MCF 10A (cell line): ENCODE measurements at regions not wholly inside any gene's neighbourhood (a gene's known extent, or its start where the extent isn't known, plus 50 kb on each side); places are given as distances from the start of the nearest gene placed in this dataset.
"Not testable (repeated sequence)": the region's sequence is repeated elsewhere in the genome, so short reads cannot be mapped to it uniquely, and the experiment has no call there.

ENCODE experiments used
- BruUV-seq: library from RNA; stranded (reverse); fragments of 400-500 nt; replicated peaks from 2 replicates; lab custom pipeline; 2021; lab: Mats Ljungman, UMichigan
- CTCF ChIA-PET: fragments of 300-600 bp; sonication (Branson Sonifier 250); formaldehyde crosslinking; extraction: SDS; loops from one replicate; lab custom pipeline; 2021; ENCODE audit warnings: antibody characterized with exemption, inconsistent platforms; lab: Yijun Ruan, JAX
- POLR2A ChIA-PET: fragments of 300-600, 350-650 bp; sonication (Branson Sonifier 250); formaldehyde crosslinking; extraction: SDS; loops from one replicate; lab custom pipeline; 2020; ENCODE audit warnings: antibody characterized with exemption, inconsistent platforms; lab: Yijun Ruan, JAX
- DNase-seq: peaks from one replicate; pipeline ENCODE4 v3.0.0-alpha.2; 2018; ENCODE audit not compliant: unreplicated experiment
- H3K27ac Mint-ChIP-seq: one replicate; pipeline ENCODE4 v1.8.0; 2022; ENCODE audit warnings: mild to moderate bottlenecking, low read depth, mixed read lengths; ENCODE audit not compliant: unreplicated experiment
- H3K27me3 Mint-ChIP-seq: one replicate; pipeline ENCODE4 v1.8.0; 2022; ENCODE audit warnings: mixed read lengths; ENCODE audit not compliant: insufficient read depth, unreplicated experiment
- H3K36me3 Mint-ChIP-seq: one replicate; pipeline ENCODE4 v1.8.0; 2022; ENCODE audit warnings: mild to moderate bottlenecking, moderate library complexity, mixed read lengths; ENCODE audit not compliant: insufficient read depth, unreplicated experiment
- H3K4me1 Mint-ChIP-seq: one replicate; pipeline ENCODE4 v1.8.0; 2022; ENCODE audit warnings: mixed read lengths; ENCODE audit not compliant: insufficient read depth, unreplicated experiment
- H3K4me3 Mint-ChIP-seq: one replicate; pipeline ENCODE4 v1.8.0; 2022; ENCODE audit warnings: mild to moderate bottlenecking, moderate library complexity, mixed read lengths; ENCODE audit not compliant: unreplicated experiment
- H3K9me3 Mint-ChIP-seq: one replicate; pipeline ENCODE4 v1.8.0; 2022; ENCODE audit warnings: mixed read lengths; ENCODE audit not compliant: unreplicated experiment
- CTCF ChIP-seq: fragments of 200-600 bp; IDR thresholded peaks from one replicate; pipeline ENCODE4 v1.8.0; 2022; ENCODE audit warnings: antibody characterized with exemption, mild to moderate bottlenecking; ENCODE audit not compliant: unreplicated experiment
- intact Hi-C: fragments of 100-400 bp; cut with micrococcal nuclease; formaldehyde crosslinking; loops from 2 replicates; pipeline ENCODE4 v1.14.1; 2022

- Mint-ChIP-seq H3K4me1 (no peaks in the 10 kb centered on the region), H3K9me3 (peaks cover 6% of the 10 kb centered on the region), H3K27me3 (no peaks in the 10 kb centered on the region), H3K27ac (no peak overlapping the region), H3K36me3 (no peaks in the 10 kb centered on the region), H3K4me3 (no peak overlapping the region)
- TF ChIP-seq CTCF, result no peak
- intact Hi-C loops, result no loop called here
- ChIA-PET CTCF (no interaction called here), POLR2A (interaction anchor here (0.9 kb wide), 1 partner anchor 12 kb away, joined by 3 read pairs; no protein-coding TSS in a partner anchor)
- DNase-seq, result no peak
- no TSS peak for BruUV-seq
Observed at GRCh38 chr6:155801046-155801445, 345.4 kb upstream of the NOX3 start.

- POLR2A ChIA-PET, H3K27ac Mint-ChIP-seq, intact Hi-C loops, BruUV-seq, CTCF ChIA-PET, DNase-seq, H3K27me3 Mint-ChIP-seq, H3K4me1 Mint-ChIP-seq, H3K36me3 Mint-ChIP-seq, H3K4me3 Mint-ChIP-seq: not testable (repeated sequence)
- H3K9me3 Mint-ChIP-seq, result peaks cover 17% of the 10 kb centered on the region
Observed at GRCh38 chr6:155798876-155799275, 343.2 kb upstream of the NOX3 start.

GRCh38 chr6:155795173-155795796 lies 339.6 kb upstream of the NOX3 start:
- ChIA-PET POLR2A (no interaction called here), CTCF (no interaction called here)
- BruUV-seq, result no TSS peak
- no peak for DNase-seq
- no peaks in the 10 kb centered on the region for H3K4me1 Mint-ChIP-seq
- TF ChIP-seq CTCF, result no peak
- H3K9me3 Mint-ChIP-seq, result peaks cover 23% of the 10 kb centered on the region
- no peaks in the 10 kb centered on the region for H3K27me3 Mint-ChIP-seq
- H3K4me3 Mint-ChIP-seq, result no peak overlapping the region
- no peaks in the 10 kb centered on the region for H3K36me3 Mint-ChIP-seq
- no peak overlapping the region for H3K27ac Mint-ChIP-seq
- intact Hi-C loops, result no loop called here

GRCh38 chr6:155791891-155792290 lies 336.3 kb upstream of the NOX3 start:
- Mint-ChIP-seq H3K4me3 (no peak overlapping the region), H3K27ac (no peak overlapping the region), H3K4me1 (peaks cover 14% of the 10 kb centered on the region), H3K36me3 (no peaks in the 10 kb centered on the region), H3K9me3 (peaks cover 32% of the 10 kb centered on the region), H3K27me3 (no peaks in the 10 kb centered on the region)
- POLR2A ChIA-PET, result no interaction called here
- no TSS peak for BruUV-seq
- intact Hi-C loops, result no loop called here
- no peak for TF ChIP-seq CTCF
- CTCF ChIA-PET, result no interaction called here
- no peak for DNase-seq

GRCh38 chr6:155791186-155791585 lies 335.5 kb upstream of the NOX3 start:
- ChIA-PET CTCF (no interaction called here), POLR2A (no interaction called here)
- H3K4me3 Mint-ChIP-seq, result no peak overlapping the region
- no peak for TF ChIP-seq CTCF
- BruUV-seq, result no TSS peak
- DNase-seq, result no peak
- H3K36me3 Mint-ChIP-seq, result no peaks in the 10 kb centered on the region
- H3K27ac Mint-ChIP-seq, result no peak overlapping the region
- peaks cover 15% of the 10 kb centered on the region for H3K4me1 Mint-ChIP-seq
- intact Hi-C loops, result no loop called here
- no peaks in the 10 kb centered on the region for H3K27me3 Mint-ChIP-seq
- H3K9me3 Mint-ChIP-seq, result peaks cover 36% of the 10 kb centered on the region
